GM12874 (cell line): ENCODE measurements at regions not wholly inside any gene's neighbourhood (a gene's known extent, or its start where the extent isn't known, plus 50 kb on each side); places are given as distances from the start of the nearest gene placed in this dataset.

ENCODE experiments used
- TF ChIP-seq, protein P1 (sequence below): IDR thresholded peaks from 2 replicates; pipeline ENCODE4 v1.5.1; 2011; ENCODE audit warnings: low read depth, mild to moderate bottlenecking, control low read depth, low read length, moderate library complexity; ENCODE audit not compliant: insufficient read depth

DNA sequence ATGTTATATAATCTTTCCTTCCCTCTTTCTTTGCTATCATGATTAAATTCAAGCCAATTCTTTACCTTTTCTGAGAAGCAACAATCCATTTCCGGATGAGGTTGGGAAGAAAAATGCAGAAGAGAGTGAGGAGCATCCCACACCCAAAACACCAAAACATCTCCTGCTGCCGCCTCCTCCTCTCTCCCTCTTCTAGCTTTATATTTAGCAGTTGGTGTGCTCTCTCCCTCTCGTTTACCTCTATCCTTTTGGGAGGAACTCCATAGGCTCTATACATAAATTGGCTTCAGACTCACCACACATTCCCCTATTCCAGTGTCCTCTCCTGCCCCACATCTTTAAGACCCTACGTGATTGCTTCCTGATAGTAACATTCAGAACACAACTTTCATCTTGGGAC, 332.2 kb upstream of the PLXNA2 start:
- TF ChIP-seq, protein P1, sequence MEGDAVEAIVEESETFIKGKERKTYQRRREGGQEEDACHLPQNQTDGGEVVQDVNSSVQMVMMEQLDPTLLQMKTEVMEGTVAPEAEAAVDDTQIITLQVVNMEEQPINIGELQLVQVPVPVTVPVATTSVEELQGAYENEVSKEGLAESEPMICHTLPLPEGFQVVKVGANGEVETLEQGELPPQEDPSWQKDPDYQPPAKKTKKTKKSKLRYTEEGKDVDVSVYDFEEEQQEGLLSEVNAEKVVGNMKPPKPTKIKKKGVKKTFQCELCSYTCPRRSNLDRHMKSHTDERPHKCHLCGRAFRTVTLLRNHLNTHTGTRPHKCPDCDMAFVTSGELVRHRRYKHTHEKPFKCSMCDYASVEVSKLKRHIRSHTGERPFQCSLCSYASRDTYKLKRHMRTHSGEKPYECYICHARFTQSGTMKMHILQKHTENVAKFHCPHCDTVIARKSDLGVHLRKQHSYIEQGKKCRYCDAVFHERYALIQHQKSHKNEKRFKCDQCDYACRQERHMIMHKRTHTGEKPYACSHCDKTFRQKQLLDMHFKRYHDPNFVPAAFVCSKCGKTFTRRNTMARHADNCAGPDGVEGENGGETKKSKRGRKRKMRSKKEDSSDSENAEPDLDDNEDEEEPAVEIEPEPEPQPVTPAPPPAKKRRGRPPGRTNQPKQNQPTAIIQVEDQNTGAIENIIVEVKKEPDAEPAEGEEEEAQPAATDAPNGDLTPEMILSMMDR = no peak

GRCh38 chr1:208577381-208577905, 333.3 kb upstream of the PLXNA2 start:
- TF ChIP-seq, protein P1 = no peak

GRCh38 chr1:208581209-208581608, 337.0 kb upstream of the PLXNA2 start:
- TF ChIP-seq, protein P1 = no peak

- TF ChIP-seq, protein P1 = no peak
Measured at GRCh38 chr1:208581667-208582066, 337.5 kb upstream of the PLXNA2 start.

- TF ChIP-seq, protein P1 = no peak
Measured at GRCh38 chr1:208584167-208584755, 340.1 kb upstream of the PLXNA2 start.

DNA sequence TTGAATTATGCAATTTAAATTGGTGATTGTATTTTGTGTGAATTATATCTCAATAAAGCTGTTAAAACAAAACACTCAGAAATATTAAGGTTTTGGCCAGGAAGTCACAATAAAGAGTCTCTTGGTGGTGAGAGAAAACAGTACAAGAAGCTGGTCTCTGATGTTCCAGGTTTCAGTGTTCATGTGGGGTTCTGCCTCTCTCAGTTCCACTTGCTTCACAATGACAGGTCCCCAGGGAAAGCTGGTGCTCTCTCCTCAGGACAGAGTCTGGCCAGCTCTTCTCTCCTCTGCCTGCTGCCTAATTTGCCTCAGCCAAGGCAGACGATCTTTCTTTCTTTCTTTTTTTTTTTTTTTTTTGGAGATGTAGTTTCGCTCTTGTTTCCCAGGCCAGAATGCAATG, 342.9 kb upstream of the PLXNA2 start:
- TF ChIP-seq, protein P1 = no peak

DNA sequence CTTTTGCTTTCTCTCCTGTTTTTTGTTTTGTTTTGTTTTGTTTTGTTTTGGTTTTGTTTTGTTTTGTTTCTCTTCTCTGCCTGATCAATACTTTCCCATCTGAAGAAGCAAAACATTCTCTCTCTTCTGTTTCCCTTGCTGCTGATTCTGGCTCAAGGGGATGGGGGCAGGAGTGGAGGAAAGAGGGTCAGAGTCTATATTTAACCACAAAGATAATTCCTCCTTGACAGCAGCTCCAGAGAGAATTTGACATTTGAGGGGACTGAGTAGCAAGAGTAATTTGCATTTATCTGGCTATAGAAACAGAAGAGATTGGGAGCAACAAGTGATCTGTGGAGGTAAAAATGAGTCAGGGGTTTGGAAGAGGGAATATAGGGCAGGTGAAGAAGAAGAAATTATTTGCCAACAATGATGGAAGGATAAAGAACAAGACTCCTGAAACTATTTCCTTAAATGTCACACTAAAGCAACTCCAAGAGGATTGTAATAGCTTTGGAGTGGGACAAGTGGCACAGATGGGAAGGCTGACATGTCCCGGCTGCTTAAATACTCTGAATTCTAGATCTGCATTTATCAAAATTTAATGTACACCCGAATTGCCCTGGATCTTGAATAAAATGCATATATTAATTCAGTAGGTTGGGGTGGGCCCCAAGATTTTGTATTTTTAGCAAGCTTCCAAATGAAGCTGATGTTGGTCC, 349.3 kb upstream of the PLXNA2 start:
- TF ChIP-seq, protein P1 = no peak
